ENCODE measurements at regions not wholly inside any gene's neighbourhood (a gene's known extent, or its start where the extent isn't known, plus 50 kb on each side); places are given as distances from the start of the nearest gene placed in this dataset.

DNA sequence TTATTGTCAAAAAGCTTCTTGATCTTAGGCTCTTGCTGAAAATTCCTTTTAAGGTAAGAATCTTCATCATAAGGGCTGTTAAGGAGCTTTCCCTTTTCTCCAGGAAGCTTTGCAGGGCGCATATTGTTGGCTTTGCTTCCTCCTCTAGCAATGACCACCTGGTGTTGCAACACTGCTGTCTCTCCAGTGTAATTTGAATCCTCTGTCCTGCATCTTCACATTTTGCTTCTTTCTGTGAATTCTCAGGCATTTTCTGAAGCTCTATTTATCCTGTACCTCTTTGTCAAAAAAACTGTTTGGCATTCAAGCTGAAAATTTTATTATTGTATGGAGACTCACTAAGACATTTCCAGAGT is 533.1 kb upstream of the CHAC2 start:
- TF ChIP-seq ZNF132 (tag by site-specific recombination; IDR thresholded peaks at IDR 0.05; ENCODE audit: borderline replicate concordance) (no peak), TRIM28 (IDR thresholded peaks at IDR 0.05; ENCODE audit: borderline replicate concordance, low read length) (no peak), ZNF658 (tag by site-specific recombination; IDR thresholded peaks at IDR 0.05) (no peak), SALL2 (tag by site-specific recombination; IDR thresholded peaks at IDR 0.05; ENCODE audit: borderline replicate concordance) (no peak), ZNF366 (tag by site-specific recombination; conservative IDR thresholded peaks at IDR 0.05) (no peak), ZNF157 (tag by site-specific recombination; IDR thresholded peaks at IDR 0.05) (no peak), ZNF239 (tag by site-specific recombination; IDR thresholded peaks at IDR 0.05) (no peak), ZNF398 (tag by site-specific recombination; IDR thresholded peaks at IDR 0.05) (no peak), ZNF140 (tag by site-specific recombination; IDR thresholded peaks at IDR 0.05) (no peak), ZNF416 (tag by site-specific recombination; IDR thresholded peaks at IDR 0.05) (no peak), ZNF670 (tag by site-specific recombination; IDR thresholded peaks at IDR 0.05; ENCODE audit: low read depth) (no peak), ZNF341 (tag by site-specific recombination; IDR thresholded peaks at IDR 0.05; ENCODE audit: low read depth) (no peak), ZNF138 (tag by site-specific recombination; IDR thresholded peaks at IDR 0.05; ENCODE audit: borderline replicate concordance) (no peak), ZNF521 (tag by site-specific recombination; IDR thresholded peaks at IDR 0.05) (no peak), SP3 (tag by site-specific recombination; IDR thresholded peaks at IDR 0.05) (no peak), MEIS1 (CRISPR knock-in tag; IDR thresholded peaks at IDR 0.05; ENCODE audit: borderline replicate concordance) (no peak), ZBTB21 (tag by site-specific recombination; IDR thresholded peaks at IDR 0.05) (no peak)
- TF ChIP-seq, protein P1, sequence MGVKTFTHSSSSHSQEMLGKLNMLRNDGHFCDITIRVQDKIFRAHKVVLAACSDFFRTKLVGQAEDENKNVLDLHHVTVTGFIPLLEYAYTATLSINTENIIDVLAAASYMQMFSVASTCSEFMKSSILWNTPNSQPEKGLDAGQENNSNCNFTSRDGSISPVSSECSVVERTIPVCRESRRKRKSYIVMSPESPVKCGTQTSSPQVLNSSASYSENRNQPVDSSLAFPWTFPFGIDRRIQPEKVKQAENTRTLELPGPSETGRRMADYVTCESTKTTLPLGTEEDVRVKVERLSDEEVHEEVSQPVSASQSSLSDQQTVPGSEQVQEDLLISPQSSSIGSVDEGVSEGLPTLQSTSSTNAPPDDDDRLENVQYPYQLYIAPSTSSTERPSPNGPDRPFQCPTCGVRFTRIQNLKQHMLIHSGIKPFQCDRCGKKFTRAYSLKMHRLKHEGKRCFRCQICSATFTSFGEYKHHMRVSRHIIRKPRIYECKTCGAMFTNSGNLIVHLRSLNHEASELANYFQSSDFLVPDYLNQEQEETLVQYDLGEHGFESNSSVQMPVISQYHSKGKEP (tag by site-specific recombination; IDR thresholded peaks at IDR 0.05): no peak
- ChIA-PET CTCF (no interaction called here), POLR2A (no interaction called here)
- no peak overlapping the region for H3K4me3 ChIP-seq (ENCODE audit: low read depth, low read length)
- H3K27ac ChIP-seq (ENCODE audit: extremely low read depth, low read depth, low read length): no peak overlapping the region
- H3K4me1 ChIP-seq (ENCODE audit: control insufficient read depth, insufficient read depth, low read length): no peaks in the 10 kb centered on the region
- H3K36me3 ChIP-seq (ENCODE audit: control insufficient read depth in 2 of 2, insufficient read depth in 1 of 2, low read length in 2 of 2): no peaks in the 10 kb centered on the region
- no peaks in the 10 kb centered on the region for H3K9me3 ChIP-seq (ENCODE audit: control insufficient read depth, insufficient read depth, low read depth, low read length)

DNA sequence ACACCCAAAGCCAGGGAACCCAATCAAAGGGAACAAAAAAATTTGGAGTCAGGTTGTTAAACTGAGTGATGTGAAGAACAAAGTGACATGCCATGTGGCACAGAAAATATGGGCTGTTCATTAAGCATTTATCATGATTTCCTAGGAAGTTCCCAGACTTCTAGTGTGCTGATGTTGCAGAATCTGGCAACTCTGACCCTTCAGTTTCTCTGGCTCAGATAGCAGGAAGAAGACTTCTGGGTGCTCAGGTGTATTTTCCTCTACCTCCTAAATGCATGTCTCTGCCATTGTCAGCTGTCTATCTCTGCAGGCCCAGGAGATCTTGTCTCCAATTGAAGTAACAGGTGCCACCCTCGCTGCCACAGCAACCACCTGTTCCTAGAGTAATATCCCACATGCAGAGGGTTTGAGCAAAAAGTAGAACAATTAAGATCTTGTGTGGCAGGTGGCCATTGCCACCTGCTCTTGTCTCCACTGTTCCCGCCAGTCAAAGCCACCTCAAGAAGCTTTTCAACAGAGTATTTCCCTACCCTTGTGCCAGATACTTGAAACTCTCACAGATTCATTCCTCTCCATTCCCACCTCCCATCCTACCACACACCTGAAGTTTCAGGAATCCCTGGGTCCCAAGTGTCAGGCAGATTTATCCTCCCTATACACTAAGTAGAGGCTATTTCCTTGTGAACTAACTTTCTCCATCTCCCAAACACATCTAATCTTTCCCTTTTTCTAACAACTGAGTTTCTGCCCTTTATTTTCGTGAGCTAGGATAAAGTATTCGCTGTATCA is 533.7 kb upstream of the CHAC2 start:
- no peaks in the 10 kb centered on the region for H3K4me1 ChIP-seq (ENCODE audit: control insufficient read depth, insufficient read depth, low read length)
- H3K36me3 ChIP-seq (ENCODE audit: control insufficient read depth in 2 of 2, insufficient read depth in 1 of 2, low read length in 2 of 2): no peaks in the 10 kb centered on the region
- H3K27ac ChIP-seq (ENCODE audit: extremely low read depth, low read depth, low read length): no peak overlapping the region
- no peak overlapping the region for H3K4me3 ChIP-seq (ENCODE audit: low read depth, low read length)
- ChIA-PET CTCF (no interaction called here), POLR2A (no interaction called here)
- H3K9me3 ChIP-seq (ENCODE audit: control insufficient read depth, insufficient read depth, low read depth, low read length): no peaks in the 10 kb centered on the region
- TF ChIP-seq ZNF776 (tag by site-specific recombination; IDR thresholded peaks at IDR 0.05; ENCODE audit: borderline replicate concordance) (no peak), ZNF658 (tag by site-specific recombination; IDR thresholded peaks at IDR 0.05) (no peak), ZNF830 (tag by site-specific recombination; IDR thresholded peaks at IDR 0.05; ENCODE audit: low read depth) (no peak), ZNF837 (tag by site-specific recombination; IDR thresholded peaks at IDR 0.05) (no peak), ZNF530 (tag by site-specific recombination; IDR thresholded peaks at IDR 0.05; ENCODE audit: low read depth) (no peak), TCF7L2 (IDR thresholded peaks at IDR 0.05; ENCODE audit: borderline replicate concordance, low read depth, low read length) (no peak), ZNF292 (tag by site-specific recombination; IDR thresholded peaks at IDR 0.05; ENCODE audit: borderline replicate concordance, low read depth) (no peak)
